ENCODE measurements at regions not wholly inside any gene's neighbourhood (a gene's known extent, or its start where the extent isn't known, plus 50 kb on each side); places are given as distances from the start of the nearest gene placed in this dataset.

DNA sequence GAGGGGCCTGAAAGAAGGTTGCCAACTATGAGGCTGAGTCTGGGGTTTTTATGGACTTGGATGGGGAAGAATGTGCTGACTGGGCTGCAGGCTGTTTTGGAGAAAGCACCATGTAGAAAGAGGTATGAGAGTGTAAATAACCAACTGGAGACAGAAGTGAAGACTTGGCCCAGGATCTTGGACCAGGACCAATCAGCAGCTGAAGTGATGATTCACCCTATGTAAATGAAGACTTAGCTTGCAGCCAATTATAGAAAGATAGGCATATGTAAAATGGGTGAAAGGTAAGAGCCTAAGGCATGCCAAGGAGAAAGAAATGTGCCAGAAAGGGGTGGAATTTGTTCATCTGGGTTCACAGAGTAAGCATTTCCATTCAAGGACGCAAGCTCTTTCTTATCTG is 856.7 kb upstream of the PRKX start:
- no peak for FAIRE-seq
- ATAC-seq: no peak
- no TSS peak for BruUV-seq (replicated peaks)
- Histone ChIP-seq H3K36me3 (ENCODE audit: control insufficient read depth in 2 of 2, insufficient read depth in 2 of 2, low read length in 1 of 2) (no peaks in the 10 kb centered on the region), H3K79me2 (ENCODE audit: control insufficient read depth, insufficient read depth, low read length) (no peaks in the 10 kb centered on the region), H3K4me1 (ENCODE audit: control insufficient read depth, insufficient read depth, low read length) (no peaks in the 10 kb centered on the region), H2AFZ (ENCODE audit: control insufficient read depth, low read depth, low read length) (no peak overlapping the region), H3K9ac (ENCODE audit: control insufficient read depth, insufficient read depth, low read length) (no peak overlapping the region), H4K20me1 (ENCODE audit: control insufficient read depth, insufficient read depth) (no peaks in the 10 kb centered on the region), H3K27ac (ENCODE audit: control insufficient read depth, insufficient read depth) (no peak overlapping the region), H3K4me3 (no peak overlapping the region), H3K27me3 (replicated peaks in 1 of 2; ENCODE audit: control insufficient read depth in 2 of 2, insufficient read depth in 2 of 2, low read length in 1 of 2) (no peaks in the 10 kb centered on the region), H3K4me2 (ENCODE audit: control insufficient read depth, insufficient read depth) (no peak overlapping the region), H3K9me3 (replicated peaks; ENCODE audit: control insufficient read depth, insufficient read depth, low read length) (no peaks in the 10 kb centered on the region)
- ChIA-PET CTCF (no interaction called here), RAD21 (ENCODE audit: unreplicated experiment) (no interaction called here), SMC1A (ENCODE audit: uncharacterized antibody, unreplicated experiment) (no interaction called here), POLR2A (no interaction called here)
- in situ Hi-C loops (cut with MboI) (no loop called here), intact Hi-C loops (cut with micrococcal nuclease; ENCODE audit: unreplicated experiment) (no loop called here)
- TF ChIP-seq BMI1 (IDR thresholded peaks at IDR 0.05; ENCODE audit: borderline replicate concordance): no peak
- TF ChIP-seq, protein P1, sequence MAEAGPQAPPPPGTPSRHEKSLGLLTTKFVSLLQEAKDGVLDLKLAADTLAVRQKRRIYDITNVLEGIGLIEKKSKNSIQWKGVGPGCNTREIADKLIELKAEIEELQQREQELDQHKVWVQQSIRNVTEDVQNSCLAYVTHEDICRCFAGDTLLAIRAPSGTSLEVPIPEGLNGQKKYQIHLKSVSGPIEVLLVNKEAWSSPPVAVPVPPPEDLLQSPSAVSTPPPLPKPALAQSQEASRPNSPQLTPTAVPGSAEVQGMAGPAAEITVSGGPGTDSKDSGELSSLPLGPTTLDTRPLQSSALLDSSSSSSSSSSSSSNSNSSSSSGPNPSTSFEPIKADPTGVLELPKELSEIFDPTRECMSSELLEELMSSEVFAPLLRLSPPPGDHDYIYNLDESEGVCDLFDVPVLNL (IDR thresholded peaks at IDR 0.05; ENCODE audit: low read depth, low read length): no peak
- no peak for TF ChIP-seq RELA (IDR thresholded peaks at IDR 0.05; ENCODE audit: borderline replicate concordance, partially characterized antibody)
- TF ChIP-seq HDGF (IDR thresholded peaks at IDR 0.05): no peak
- TF ChIP-seq, protein P2, sequence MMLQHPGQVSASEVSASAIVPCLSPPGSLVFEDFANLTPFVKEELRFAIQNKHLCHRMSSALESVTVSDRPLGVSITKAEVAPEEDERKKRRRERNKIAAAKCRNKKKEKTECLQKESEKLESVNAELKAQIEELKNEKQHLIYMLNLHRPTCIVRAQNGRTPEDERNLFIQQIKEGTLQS (IDR thresholded peaks at IDR 0.05; ENCODE audit: borderline replicate concordance, extremely low read depth, low read depth, low read length): no peak
- no peak for TF ChIP-seq MYC (IDR thresholded peaks at IDR 0.05; ENCODE audit: insufficient read depth, insufficient read length, insufficient replicate concordance, low read length, severe bottlenecking)
- TF ChIP-seq RUNX3 (IDR thresholded peaks at IDR 0.05; ENCODE audit: low read length): no peak
- TF ChIP-seq SUZ12 (IDR thresholded peaks at IDR 0.05; ENCODE audit: unreplicated experiment): no peak
- TF ChIP-seq ZNF622 (IDR thresholded peaks at IDR 0.05): no peak
- no peak for TF ChIP-seq YY1 (IDR thresholded peaks at IDR 0.05; ENCODE audit: low read depth, low read length)
- TF ChIP-seq POU2F2 (IDR thresholded peaks at IDR 0.05; ENCODE audit: borderline replicate concordance, low read depth, low read length): no peak
- TF ChIP-seq CEBPB (IDR thresholded peaks at IDR 0.05; ENCODE audit: borderline replicate concordance in 1 of 2, low read depth in 2 of 2, low read length in 2 of 2): no peak
- no peak for TF ChIP-seq SPI1 (IDR thresholded peaks at IDR 0.05; ENCODE audit: borderline replicate concordance, insufficient read depth, low read depth, low read length)
- TF ChIP-seq EGR1 (IDR thresholded peaks at IDR 0.05; ENCODE audit: borderline replicate concordance in 1 of 2, low read depth in 2 of 2, low read length in 2 of 2): no peak
- TF ChIP-seq, protein P3, sequence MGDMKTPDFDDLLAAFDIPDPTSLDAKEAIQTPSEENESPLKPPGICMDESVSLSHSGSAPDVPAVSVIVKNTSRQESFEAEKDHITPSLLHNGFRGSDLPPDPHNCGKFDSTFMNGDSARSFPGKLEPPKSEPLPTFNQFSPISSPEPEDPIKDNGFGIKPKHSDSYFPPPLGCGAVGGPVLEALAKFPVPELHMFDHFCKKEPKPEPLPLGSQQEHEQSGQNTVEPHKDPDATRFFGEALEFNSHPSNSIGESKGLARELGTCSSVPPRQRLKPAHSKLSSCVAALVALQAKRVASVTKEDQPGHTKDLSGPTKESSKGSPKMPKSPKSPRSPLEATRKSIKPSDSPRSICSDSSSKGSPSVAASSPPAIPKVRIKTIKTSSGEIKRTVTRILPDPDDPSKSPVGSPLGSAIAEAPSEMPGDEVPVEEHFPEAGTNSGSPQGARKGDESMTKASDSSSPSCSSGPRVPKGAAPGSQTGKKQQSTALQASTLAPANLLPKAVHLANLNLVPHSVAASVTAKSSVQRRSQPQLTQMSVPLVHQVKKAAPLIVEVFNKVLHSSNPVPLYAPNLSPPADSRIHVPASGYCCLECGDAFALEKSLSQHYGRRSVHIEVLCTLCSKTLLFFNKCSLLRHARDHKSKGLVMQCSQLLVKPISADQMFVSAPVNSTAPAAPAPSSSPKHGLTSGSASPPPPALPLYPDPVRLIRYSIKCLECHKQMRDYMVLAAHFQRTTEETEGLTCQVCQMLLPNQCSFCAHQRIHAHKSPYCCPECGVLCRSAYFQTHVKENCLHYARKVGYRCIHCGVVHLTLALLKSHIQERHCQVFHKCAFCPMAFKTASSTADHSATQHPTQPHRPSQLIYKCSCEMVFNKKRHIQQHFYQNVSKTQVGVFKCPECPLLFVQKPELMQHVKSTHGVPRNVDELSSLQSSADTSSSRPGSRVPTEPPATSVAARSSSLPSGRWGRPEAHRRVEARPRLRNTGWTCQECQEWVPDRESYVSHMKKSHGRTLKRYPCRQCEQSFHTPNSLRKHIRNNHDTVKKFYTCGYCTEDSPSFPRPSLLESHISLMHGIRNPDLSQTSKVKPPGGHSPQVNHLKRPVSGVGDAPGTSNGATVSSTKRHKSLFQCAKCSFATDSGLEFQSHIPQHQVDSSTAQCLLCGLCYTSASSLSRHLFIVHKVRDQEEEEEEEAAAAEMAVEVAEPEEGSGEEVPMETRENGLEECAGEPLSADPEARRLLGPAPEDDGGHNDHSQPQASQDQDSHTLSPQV (IDR thresholded peaks at IDR 0.05): no peak
- TF ChIP-seq POLR2AphosphoS2 (IDR thresholded peaks at IDR 0.05; ENCODE audit: low read depth, low read length): no peak
- TF ChIP-seq PML (IDR thresholded peaks at IDR 0.05; ENCODE audit: low read length): no peak
- 0% methylated on average over 1 of the region's 1 CpG for WGBS (ENCODE audit: insufficient coverage, insufficient replicate concordance, low lambda C conversion rate, missing lambda C conversion rate)
- DNase-seq (ENCODE audit: low read depth, low spot score): no peak

Data from GM12878 (cell line).